A549 (cell line): ENCODE measurements at regions not wholly inside any gene's neighbourhood (a gene's known extent, or its start where the extent isn't known, plus 50 kb on each side); places are given as distances from the start of the nearest gene placed in this dataset.

Experiments
- CBX8 ChIP-seq: fragments of 200-600 bp; sonication (generic); IDR thresholded peaks from 2 replicates; pipeline ENCODE4 v1.6.1; 2016
- CEBPB ChIP-seq, 2 experiments: fragments of >200 bp in 1 of 2; sonication (Bioruptor Twin) in 1 of 2; formaldehyde crosslinking in 1 of 2; IDR thresholded peaks; 2 replicates each; pipeline ENCODE4 v1.6.1; 2012 to 2016
- CHD2 ChIP-seq: fragments of 150-350 bp; IDR thresholded peaks from 2 replicates; pipeline ENCODE4 v1.6.1; 2014; ENCODE audit warnings: low read length; ENCODE audit not compliant: partially characterized antibody
- CTCF ChIP-seq: fragments of >200 bp; sonication (Bioruptor Twin); formaldehyde crosslinking; IDR thresholded peaks from 3 replicates; pipeline ENCODE4 v1.5.1; 2016
- FOSL2 ChIP-seq, 2 experiments: fragments of 450-650 bp in 1 of 2; fragments of >200 bp in 1 of 2; sonication (Bioruptor Twin) in 1 of 2; formaldehyde crosslinking; IDR thresholded peaks; 2 replicates each; pipeline versions ENCODE4 v1.5.0 to v1.6.1; 2016 to 2020; ENCODE audit warnings: mild to moderate bottlenecking in 1 of 2, moderate library complexity in 1 of 2
- KDM1A ChIP-seq: fragments of 200-600 bp; sonication (generic); IDR thresholded peaks from 2 replicates; pipeline ENCODE4 v1.6.1; 2016; ENCODE audit warnings: low read depth, mild to moderate bottlenecking
- MAX ChIP-seq: IDR thresholded peaks from 2 replicates; pipeline ENCODE4 v1.6.1; 2012
- MYC ChIP-seq: IDR thresholded peaks from 2 replicates; pipeline ENCODE4 v1.6.1; 2012; ENCODE audit warnings: mild to moderate bottlenecking, inconsistent platforms, low read length, improper control_type of control experiment, borderline replicate concordance
- POLR2A ChIP-seq: IDR thresholded peaks from 2 replicates; pipeline ENCODE4 v1.6.1; 2012; ENCODE audit warnings: mild to moderate bottlenecking, low read length

- TF ChIP-seq MAX (no peak), CTCF (no peak), POLR2A (no peak), FOSL2 (IDR thresholded peaks at IDR 0.05) (no peak), FOSL2 (CRISPR knock-in tag; IDR thresholded peaks at IDR 0.05) (no peak), MYC (no peak), CBX8 (no peak), CEBPB (IDR thresholded peaks at IDR 0.05) (no peak), CHD2 (no peak), KDM1A (no peak)
Observed at GRCh38 chr10:128940081-128940480, 527.0 kb upstream of the MGMT start.
